HG03108 (cell line): ENCODE measurements at regions not wholly inside any gene's neighbourhood (a gene's known extent, or its start where the extent isn't known, plus 50 kb on each side); places are given as distances from the start of the nearest gene placed in this dataset.

Experiments used
- ATAC-seq: cut with Tn5 transposase; IDR thresholded peaks from one replicate; pipeline ENCODE4 v1.9.1; 2021; ENCODE audit warnings: moderate library complexity; ENCODE audit not compliant: unreplicated experiment

DNA sequence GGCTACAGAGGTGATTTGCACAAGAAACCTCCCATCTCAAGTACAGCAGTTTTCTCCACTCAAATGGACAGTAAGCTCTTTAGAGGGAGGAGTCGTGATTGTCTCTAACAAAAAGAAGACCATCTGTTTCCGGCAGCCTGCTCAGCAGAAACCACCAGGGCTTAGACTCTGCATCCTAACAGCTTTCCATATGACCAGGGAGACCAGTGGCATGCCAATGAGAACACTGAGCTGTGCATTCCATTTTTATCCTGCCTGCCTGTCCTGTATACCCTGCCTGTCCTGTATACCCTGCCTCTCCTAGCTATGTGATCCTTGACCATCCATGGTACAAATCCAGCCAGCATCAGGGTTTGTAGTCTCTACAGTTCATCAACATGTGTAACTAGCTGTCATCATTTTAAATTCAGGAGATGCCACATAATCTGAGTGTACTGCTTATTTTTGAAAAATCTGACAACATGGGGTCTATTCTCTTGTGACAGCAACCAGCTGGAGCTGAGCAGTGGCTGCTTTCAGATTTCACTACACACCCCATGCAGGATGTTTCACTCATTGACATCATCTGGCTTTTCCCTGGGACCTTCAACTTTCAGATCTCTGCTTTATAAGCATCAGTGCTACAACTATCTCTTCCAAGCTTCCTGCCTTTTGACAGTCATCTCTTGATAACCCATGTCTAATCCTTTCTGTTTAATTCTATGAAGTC lies 50.5 kb upstream of the POU2AF2 start:
- ATAC-seq, result no peak

DNA sequence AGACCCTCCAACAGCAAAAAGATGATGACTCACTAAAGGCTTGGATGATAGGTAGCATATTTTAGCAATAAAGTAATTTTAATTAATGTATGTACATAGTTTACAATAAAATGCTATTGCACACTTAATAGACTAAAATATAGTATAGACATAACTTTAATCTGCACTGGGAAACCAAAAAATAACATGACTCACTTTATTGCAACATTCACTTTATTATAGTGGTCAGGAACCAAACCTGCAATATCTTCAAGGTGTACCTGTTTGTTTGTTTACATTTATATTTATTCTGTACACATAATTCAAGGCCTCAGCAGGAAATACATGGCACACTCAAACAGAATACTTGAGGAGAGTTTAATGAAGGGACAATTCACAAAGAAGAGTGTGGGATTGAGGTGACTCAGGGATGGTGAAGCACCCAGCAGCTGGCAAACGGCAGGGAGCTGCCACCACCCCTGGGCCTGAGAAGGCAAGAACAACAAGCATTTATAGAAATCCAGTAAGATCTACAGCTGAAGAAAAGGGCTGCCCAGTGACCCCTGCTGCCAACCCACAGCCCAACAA lies 51.5 kb upstream of the POU2AF2 start:
- ATAC-seq, result no peak

DNA sequence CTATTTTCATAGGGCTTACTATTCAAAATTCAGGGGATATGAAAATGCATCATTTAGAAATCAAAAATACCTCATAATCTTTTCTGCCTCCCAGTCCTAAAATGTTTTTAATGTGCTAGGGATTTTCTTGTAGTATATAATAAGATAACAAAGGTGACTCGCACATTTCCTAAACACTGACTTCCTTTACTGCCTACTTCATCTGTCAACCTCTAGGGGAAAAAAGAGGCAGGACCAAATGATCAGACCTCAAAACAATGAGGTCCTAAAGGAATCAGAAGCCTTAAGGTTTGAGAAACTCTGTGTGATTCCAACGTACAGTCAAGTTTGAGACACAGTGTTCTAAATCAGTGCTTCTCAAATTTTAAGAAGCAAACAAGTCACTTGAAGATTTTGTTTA lies 56.1 kb upstream of the POU2AF2 start:
- no peak for ATAC-seq

DNA sequence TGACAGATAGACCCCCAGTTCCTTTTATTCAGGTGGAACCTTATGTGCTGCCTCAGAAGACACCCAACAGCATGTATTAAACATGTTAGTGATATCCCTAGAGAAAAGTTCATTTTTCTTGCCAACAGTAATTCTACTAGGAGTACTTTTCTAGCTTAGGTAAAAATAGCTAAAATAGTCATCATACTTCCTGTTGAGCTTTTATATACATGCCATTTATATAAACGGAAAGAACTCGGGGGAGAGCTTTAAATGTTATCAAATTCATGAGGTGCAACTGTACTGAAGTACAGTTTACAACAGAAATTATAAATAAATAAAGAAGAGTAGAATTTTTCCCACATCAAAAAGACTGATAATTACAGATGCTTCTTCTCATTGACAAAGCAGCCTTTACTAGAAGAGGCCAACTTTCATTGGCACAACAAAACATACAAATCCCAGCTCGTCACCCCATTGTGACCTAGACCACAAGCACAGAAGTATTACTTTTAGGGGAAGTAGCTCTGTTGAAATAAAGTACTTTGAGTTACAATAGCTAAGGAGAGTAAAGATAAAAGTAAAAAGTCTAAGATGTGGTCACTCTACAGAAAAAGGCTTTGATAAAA lies 59.1 kb upstream of the POU2AF2 start:
- no peak for ATAC-seq

DNA sequence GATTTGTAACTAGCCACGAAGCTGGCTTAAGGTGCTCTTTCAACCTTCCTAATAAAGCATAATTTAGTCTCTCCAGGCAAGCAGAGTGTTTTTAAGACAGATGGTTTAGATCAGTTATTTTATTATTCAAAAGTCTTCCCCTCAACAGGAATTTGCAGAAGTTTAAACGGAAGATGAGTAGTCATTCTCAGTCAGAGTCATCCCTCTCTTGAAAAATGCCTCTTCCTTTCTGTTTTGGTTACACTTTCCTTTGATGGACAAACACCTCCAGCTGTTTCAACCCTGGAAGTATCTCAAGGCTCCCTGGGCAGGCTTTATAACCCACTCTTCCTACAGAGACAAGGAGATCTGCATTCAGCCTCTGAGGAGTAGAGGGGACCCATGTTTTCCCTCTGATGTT lies 60.3 kb upstream of the POU2AF2 start:
- ATAC-seq, result no peak

DNA sequence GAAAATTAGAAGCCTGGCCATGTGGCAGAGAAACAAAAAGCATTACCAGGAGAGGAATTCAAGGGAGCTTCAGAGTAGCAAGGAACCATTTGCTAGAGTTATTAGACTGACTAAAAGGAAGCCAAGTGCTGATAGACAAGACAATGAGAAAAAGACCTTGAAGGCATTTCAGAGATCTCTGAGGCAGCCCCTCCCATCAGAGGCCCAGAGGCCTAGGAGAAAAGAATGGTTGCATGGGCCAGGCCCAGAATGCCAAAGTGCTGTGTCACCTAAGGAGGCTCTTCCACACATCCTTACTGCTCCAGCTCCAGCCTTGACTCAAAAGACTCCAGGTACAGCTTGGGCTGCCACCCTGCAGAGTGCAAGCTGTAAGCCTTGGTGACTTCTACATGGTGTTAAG lies 61.8 kb upstream of the POU2AF2 start:
- no peak for ATAC-seq

DNA sequence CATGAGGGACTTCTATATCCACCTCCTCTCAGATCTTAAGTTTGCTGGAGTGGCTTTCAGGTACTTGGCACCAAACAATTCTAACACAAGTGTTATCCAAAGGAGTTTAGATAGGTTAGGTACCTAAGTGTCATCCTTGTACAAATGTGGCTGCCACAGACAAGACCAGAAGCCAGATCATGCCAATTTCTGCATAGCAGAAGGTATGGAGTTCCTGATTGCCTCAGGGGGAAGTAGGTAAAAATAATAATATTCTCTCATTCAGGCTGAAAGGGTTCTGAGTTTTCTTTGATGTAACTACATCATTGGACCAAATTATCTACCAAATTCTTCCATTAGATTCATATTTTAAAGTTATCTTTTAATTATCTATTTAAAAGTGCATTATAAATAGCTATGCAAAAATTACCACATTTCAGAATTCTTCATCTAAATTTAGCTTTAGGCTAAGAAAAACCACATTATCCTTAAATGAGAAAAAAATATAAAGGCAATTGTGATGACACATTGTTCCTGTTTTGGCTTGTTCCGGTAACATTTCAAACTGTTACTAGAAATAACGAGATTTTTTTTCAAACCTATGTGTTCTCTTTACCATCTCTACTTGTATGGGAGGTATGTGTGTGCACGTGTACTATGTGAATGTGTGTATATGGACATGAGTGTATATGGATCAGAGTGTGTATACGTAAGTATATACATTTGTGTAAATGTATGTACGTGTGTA lies 66.2 kb upstream of the POU2AF2 start:
- no peak for ATAC-seq

DNA sequence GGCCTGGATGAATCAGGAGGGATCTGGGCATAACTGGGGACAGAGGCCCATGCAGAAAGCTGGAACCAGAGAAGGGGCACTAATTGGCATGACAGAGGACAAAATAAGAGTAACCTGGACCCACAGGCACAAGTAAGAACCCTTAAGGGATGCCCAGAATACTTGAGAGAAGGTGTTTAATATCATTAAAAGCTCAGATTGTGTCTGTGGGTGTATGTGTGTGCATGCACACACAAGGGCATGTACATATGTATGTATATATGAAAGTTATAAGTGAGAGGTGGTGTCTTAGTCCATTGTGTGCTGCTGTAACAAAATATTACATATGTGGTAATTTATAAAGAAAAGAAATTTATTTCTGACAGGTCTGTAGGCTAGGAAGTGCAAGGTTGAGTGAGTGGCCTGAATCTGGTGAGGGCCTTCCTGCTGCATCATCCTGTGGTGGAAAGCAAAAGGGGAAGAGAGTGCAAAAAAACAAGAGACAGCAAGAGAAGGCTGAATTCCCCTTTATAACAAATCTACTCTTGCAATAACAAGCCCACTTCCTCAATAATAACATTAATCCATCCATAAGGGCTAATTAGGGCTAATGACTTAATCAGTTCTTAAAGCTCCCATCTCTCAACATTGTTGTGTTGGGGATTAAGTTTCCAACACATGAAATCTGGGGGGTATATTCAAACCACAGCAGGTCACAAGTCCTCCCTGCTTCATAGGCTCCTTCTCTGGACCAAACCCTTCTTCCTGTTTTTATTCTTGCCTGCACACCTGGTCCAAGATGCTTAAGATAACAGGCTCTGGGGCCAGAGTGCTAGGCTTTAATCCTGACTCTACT lies 68.3 kb upstream of the POU2AF2 start:
- peak; percentile 83 for ATAC-seq

DNA sequence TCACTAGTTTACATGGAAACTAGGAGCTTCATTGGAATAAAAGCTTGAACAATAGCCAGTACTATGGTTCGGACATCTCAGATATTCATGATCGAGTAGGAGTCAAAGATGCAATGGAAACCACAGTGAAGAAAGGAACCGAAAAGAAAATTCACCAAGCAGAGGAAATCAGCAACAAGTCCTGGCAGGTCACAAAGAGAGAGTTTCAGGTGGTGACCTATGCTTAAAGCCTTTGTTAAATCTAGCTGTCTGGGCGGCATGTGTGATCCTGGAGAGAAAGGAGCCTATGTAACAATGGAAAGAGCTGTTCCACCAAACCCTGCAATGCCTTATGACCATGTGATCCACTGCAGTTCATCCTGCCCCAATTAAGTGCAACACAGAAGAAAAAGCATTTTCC lies 68.9 kb upstream of the POU2AF2 start:
- peak; percentile 47 for ATAC-seq

DNA sequence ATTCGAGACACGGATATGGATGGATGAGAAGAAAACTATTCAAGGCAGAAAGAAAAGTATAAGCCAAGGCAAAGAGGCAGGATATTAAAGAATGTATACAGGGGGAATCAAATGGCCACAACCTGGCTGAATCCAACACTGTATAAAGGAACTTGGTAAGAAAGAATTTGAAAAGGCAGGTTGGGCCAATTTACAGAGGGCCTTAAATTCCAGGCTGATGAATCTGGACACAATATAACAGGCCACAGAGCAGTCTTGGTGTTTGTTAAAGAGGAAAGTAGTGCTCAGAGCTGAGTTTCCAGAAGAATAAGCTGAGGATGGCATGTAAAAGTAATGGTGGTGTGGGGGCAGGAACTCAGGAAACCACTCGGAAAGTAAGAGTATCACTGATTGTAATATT lies 72.3 kb upstream of the POU2AF2 start:
- no peak for ATAC-seq

DNA sequence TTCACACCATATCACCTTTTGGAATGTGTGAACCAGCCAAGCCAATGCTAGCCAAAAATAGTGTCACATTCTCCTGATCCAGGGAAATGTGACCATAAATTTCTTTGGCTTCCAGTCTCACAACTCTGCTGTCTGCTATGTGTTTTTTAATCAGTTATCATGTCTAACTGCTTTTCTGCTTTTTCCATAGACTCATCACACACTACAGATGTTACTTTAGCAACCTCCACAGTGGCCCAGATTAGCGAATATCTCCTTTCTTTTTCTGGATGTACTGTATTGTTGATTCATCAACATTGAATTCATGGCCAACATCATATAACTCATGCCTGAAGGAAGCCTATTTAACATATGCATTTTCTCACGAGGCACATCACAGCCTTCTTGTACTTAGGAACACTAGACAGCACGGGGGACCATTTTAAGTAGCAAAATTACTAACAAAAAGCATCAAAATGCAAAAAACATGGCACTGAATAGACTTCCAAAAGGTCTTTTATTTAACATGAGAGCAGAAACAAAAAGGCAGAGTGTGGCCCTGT lies 73.1 kb upstream of the POU2AF2 start:
- no peak for ATAC-seq

DNA sequence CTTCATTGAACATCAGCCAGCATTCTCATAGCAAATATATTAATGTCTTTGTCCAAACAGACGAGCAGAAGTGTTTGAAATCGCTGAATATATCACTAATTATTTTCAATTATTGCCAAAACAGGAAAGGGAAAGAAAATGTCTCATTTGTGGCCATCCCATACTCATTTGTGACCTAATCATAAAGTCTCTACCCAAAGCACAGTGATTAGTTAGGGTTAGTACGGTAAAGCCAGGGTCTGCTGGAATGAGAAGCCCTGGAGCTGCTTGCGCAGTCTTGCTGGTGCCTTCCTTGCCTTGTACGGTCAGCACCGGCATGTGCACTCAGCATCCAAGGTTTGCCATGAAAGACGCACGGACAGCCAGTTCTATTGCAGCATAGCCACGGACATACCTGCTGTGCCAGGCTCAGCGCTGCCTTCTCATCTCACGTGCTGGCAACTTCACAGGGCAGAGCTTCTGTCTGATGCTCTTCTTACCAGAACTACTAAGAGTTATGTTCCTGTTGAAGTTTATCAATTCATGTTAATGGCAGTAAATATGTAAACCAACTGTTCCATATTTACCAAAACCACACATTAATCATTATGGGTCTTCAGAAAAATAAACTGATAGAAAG lies 74.7 kb upstream of the POU2AF2 start:
- ATAC-seq, result no peak

DNA sequence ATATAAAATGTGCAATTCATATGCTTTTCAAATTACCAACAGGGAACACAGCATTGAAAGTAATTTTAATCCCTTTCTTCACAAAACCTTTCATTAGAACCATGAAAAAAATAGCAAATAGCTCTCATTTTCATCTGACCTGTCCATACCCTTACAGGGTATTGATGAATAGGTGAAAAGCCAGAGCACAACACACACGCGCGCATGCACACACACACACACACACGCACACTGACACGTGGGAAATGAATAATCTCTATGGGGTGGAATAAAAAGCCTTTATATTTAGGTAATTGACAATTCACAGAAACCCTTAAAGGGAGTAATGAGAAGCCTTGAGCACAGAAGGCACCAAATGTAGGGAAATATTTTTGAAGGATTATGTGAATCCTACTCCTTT lies 76.2 kb upstream of the POU2AF2 start:
- ATAC-seq, result no peak

DNA sequence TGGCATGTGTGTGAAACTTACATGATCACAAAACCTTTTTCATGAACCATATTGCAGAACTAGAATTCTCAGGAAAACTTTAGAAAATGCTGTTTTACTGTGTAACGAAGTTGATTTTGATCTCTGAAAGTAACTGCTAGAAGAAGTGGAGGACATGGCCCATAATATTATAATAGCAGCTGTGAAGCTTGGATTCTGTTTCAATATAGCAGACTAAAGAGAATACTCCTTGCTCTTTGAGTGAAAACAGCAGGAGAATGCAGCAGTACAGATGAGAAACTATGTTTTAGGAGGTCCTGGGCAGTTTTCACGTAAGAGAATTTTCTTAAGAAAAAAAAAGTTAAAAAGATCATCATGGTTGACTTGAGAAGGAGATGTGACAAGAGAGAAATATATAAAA lies 76.7 kb upstream of the POU2AF2 start:
- no peak for ATAC-seq

DNA sequence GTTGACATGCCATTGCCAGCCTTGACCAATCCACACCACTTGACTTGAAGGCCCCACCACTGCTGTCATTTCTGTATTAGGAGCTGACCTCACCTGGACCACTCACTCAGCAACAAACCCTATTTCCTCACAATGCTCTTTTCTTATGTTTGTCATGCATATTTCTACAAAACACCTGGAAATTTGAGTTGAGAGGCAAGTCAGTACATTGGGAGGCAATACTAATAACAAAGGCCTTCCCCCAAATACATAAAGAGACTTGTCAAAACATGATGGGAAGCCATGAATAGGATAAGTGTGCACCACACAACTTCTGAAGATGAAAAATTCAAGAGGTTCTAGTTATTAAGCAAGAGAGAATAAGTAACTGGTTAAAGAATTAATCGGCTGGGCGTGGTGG lies 77.9 kb upstream of the POU2AF2 start:
- ATAC-seq, result no peak

DNA sequence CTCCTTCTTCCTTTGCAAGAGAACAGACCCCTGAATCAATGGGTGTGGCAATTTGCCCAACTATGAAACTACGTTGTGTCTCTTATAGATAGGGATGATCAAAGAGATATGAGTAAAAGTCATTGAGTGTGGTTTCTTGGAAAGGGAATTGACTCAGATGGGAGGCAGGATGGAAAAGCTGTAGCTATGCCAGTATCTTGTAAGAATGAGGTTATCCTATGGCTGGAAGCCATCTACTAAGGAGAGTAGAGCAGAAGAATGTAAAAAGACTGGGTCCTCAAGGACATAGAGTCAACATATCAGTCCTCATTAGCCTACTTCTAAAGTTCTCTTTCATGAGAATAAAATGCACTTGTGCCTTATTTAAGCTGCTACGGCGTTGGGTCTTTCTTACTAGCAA lies 78.9 kb upstream of the POU2AF2 start:
- ATAC-seq, result no peak

DNA sequence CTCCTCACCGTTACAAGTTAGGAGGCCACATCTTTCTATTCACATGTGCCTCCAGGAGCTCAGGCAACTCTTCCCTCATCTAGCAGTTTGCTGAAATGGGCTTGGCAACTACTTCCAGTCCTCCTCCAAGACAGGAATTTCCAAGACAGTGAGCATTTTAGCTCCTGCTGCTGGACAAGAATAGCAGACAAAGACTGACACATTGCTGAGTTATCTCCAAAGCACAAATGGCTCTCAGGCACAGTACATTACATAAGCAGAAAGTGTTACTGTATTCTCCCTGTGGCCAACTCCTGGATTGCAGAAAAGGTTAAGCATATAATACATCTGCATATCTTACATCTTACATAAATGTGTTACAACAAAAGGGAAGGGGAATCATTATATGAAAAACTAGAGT lies 83.2 kb upstream of the POU2AF2 start:
- no peak for ATAC-seq

DNA sequence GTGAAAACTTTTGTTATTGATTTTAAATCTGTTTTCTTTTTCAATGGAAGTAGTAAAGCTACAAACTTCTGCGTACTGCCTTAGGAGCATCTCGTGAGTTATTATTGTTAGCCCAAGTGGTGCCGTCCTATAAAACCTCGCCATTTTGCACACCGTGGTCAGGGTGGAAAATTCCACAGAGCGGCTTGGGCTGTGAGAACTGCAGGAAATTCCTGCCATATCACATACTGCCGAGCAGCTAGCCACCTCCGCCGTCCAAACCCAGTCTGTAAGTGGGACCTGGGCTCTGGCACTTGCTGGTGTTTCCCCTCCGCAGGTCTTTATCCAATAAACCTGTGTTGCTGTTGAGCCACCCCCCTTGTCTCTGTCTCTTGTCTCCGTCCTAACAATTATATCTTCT lies 88.0 kb upstream of the POU2AF2 start:
- ATAC-seq, result no peak

DNA sequence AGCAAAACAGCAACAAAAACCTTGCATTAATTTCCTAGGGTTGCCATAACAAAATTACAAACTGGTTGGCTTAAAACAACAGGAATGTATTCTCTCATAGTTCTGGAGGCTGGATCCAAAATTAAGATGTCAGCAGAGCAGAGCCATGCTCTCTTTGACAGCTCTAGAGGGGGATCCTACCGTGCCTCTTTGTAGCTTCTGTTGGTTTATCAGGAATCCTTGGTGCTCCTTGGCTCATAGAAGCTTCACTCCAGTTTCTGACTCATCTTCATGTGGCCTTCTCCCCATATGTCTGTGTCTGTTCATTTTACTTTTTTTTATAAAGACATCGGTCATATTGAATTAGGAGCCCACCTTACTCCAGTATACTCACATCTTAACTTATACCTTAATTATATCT lies 90.5 kb upstream of the POU2AF2 start:
- ATAC-seq, result no peak

DNA sequence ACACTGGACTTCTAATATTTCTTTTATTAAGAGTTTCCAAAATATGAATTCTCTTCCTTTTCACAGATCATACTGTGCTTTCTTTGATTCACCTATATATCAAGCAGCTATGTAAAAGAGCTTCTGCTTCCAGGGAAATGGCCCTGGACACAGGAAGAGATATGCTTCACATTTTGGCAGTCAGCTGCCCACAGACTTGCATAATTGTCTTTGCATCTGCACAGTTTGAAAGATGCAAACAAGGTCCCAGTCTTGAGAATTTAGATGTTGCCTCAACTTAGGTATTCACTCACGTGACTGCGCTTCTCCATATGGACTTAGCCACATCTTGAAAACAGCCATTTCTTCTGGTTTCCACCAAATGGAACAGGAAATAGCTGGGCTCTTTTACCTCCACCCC lies 92.3 kb upstream of the POU2AF2 start:
- ATAC-seq, result no peak
